Activated naive CD4-positive, alpha-beta T cell treated with anti-CD3 and anti-CD28 coated beads, Interleukin-2, amount 50 U/mL, for 16 hours (primary cell): ENCODE measurements at regions not wholly inside any gene's neighbourhood (a gene's known extent, or its start where the extent isn't known, plus 50 kb on each side); places are given as distances from the start of the nearest gene placed in this dataset.

Experiments
- DNase-seq: peaks from one replicate; pipeline ENCODE4 v3.0.0-alpha.2; 2020

DNA sequence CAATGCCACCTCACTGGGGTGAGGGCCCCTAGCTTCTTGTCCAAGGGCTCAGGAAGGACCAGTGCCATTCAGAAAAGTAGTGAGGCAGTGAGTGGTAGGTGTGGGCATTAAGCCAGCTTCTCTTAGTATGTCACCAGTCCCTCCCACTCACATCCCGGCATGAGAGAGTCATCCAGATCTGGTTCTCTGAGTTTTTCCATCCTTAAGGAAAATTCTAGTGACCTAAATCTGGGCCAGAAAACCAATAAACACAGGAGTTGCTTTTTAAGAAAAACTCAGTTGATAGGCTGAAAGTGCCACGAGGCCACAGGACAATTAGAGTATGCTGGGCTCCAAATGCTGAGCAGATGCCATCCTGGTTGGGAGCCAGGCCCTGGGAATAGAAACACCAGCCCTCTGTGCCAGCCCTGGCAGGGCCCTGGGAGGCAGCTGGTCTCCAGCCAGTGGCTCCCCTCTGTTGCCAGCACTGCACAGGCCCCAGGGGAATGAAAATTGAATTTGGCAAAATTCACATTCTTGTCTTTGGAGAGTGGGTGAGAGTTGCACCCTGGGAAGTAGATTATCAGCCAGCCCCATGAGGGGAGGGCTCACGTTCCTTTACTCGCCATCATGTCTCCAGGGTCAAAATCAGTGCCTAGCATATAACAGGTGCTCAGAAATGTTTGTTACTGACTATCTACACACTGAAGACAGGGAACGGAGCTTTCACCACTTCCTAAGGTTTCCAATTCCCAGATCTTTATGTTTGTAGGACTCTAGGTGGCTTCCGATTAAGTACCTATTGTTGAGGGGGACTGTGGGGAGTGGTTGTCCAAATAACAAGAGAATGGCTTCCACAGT lies 52.8 kb downstream of the FAM43A start:
- DNase-seq, result no peak

DNA sequence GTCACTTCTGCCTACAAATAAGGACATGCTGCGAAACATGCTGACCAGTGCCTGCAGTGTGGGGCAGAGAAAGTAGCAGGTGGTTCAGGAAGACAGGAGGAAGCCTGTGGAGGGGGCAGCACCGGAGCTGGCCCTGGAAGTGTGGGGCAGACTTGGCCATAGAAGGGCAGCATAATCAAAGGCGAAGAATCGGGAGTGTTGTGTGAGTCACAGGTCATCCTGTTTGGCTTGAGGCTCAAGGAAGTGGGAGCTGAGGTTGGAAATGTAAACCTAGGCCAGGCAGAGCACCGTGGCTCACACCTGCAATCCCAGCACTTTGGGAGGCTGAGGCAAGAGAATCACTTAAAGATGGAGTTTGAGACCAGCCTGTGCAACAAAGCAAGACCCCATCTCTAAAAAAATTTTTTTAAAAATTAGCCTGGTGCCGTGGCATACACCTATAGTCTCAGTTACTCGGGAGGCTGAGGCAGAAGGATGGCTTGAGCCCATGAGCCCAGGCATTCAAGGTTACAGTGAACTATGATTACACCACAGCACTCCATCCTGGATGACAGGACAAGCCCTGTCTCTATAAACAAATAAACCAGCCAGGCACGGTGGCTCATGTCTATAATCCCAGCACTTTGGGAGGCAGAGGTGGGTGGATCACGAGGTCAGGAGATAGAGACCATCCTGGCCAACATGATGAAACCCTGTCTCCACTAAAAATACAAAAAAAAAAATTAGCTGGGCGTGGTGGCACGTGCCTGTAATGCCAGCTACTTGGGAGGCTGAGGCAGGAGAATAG lies 54.0 kb downstream of the FAM43A start:
- DNase-seq, result no peak

DNA sequence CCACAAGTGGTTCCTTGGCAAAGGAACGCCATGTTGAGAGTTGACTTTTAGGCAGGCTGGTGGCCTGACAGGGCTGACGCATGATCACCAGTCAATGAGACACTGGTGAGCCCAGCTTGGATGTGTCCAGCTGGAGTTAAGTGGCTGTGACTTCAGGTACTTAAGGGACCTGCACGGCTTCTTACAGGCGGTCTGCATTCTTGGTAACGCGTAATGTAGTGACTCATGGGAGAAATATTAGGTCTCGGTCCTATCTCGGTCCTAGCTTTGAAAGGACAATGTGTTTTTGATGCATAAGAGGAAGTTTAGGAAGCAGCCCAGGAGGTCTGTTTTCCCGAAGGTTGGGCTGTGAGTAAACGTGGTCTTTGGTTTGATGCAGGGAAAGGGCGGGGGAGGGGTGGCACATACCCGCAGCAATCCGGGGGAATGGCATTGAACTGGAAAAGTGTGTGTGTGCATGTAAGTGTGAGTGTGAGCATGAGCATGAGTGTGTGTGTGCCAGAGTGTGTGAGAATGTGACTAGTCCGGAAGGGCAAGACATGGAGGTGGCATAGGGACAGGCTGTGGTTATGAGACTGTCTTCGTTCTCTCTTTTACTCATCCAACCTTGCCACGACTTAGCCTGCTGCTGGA lies 55.3 kb downstream of the FAM43A start:
- no peak for DNase-seq

GRCh38 chr3:194741916-194742315 lies 56.2 kb downstream of the FAM43A start:
- no peak for DNase-seq

GRCh38 chr3:194744826-194745225 lies 59.1 kb downstream of the FAM43A start:
- no peak for DNase-seq

- DNase-seq, result no peak
Observed at GRCh38 chr3:194745422-194746184, 59.9 kb downstream of the FAM43A start.

DNA sequence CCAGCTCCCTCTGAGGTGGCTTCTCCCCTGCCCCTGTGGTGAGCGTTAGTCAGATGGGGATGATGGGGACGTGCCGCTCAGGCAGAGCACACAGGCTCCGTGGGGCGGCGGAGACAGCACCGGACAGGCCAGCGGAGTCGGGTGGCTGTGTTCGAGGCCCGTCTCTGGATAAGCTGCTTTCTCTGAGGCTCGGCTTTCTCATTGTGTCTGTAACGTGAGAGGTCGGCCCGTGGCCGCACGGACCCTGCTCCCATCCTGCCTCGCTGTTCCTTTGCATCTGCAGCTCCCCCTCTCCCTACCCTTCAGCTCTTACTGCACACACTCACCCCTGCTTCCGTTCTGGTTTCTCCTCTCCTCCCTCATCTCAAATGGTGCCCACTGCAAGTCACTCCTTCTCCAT lies 62.5 kb downstream of the FAM43A start:
- no peak for DNase-seq

DNA sequence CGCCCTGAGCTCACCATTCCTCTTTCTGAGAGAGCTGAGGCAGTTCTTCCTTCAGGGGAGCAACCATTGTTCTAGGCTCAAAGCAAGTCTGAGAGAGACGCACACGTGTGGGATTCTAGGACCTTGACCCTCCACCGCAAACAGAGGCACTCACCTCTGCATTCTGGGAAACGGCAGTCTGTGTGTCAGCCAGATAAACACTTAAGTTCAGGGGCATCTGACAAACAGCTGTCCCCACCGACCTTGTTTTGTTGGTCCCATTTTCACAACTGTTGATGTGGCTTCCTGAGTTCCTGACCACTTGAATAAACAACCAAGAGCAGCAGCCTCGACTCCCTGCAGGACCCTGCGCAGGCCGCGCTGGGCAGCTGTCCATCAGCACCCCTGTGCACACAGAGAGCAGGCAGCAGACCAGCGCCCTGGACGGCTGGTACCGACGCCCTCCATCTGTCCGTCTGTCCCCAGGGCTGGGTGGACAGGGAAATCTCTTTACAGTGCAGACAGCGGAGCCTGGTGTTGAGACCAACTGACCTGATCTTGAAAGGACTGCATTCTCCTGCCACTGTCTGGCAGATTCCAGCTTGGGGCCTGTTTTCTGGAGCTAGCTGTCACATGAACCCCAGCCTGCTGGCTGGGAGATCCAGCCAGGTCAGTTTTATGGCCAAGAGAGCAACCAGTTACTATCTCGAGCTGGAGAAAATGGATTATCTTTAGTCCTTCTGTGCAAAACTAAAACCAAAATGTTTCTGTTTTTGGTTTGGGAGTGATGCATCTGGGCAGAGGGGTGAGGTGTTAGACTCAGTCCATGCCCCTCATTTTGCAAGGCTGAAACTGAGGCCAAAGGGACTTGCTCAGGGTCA lies 64.2 kb downstream of the FAM43A start:
- DNase-seq, result no peak

GRCh38 chr3:194750491-194750828 lies 64.8 kb downstream of the FAM43A start:
- no peak for DNase-seq

GRCh38 chr3:194755671-194756459 lies 70.2 kb downstream of the FAM43A start:
- no peak for DNase-seq

DNA sequence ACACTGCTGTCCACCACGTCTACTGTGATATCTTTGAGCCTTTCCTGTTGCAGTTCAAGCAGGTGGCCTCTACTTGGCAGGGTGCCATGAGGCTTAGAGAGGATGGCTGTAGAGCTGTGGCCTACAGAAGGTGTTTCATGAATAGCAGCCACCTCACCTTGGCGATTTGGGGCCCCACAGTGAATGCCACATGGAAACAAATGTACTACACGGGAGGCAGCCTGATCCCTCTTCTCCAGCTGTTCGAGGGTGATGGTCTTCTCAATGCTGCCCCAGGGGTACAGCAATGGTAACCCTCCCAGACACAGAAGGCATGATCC lies 70.7 kb downstream of the FAM43A start:
- DNase-seq, result no peak

- no peak for DNase-seq
Observed at GRCh38 chr3:194756791-194757325, 71.2 kb downstream of the FAM43A start.

- no peak for DNase-seq
Observed at GRCh38 chr3:194757647-194758061, 72.0 kb downstream of the FAM43A start.

- DNase-seq, result no peak
Observed at GRCh38 chr3:194758716-194759115, 73.0 kb downstream of the FAM43A start.

DNA sequence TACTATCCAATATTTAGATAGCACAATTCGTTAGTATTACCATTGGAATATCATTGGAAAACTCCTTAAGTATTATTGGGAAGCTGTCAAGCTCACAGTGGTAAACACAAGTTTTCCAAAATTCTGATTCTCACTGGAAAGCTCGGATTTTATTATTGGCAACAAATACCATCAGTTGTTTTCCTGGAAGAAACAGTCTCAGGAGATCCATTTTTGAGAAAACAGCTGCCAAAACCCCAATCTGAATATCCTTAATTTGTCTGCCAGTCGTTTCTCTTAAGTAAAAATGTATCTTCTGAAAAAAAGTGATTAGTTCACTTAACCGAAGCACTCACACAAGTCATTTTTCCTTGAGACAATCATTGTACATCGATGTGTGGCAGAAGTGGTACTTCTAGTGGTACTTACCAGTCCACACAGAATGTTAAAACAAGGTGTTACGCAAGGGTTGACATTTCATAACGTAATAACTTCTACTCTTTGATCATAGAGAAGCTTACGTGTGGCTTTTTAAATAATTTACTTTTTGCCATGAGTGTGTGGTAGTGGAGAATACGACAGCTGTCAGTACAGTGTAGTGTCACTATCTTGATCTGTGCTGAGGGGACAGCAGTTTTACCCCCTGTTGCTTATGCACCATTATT lies 74.9 kb downstream of the FAM43A start:
- no peak for DNase-seq

GRCh38 chr3:194761384-194761783 lies 75.7 kb downstream of the FAM43A start:
- DNase-seq, result no peak

GRCh38 chr3:194766845-194767244 lies 81.2 kb downstream of the FAM43A start:
- DNase-seq, result no peak

DNA sequence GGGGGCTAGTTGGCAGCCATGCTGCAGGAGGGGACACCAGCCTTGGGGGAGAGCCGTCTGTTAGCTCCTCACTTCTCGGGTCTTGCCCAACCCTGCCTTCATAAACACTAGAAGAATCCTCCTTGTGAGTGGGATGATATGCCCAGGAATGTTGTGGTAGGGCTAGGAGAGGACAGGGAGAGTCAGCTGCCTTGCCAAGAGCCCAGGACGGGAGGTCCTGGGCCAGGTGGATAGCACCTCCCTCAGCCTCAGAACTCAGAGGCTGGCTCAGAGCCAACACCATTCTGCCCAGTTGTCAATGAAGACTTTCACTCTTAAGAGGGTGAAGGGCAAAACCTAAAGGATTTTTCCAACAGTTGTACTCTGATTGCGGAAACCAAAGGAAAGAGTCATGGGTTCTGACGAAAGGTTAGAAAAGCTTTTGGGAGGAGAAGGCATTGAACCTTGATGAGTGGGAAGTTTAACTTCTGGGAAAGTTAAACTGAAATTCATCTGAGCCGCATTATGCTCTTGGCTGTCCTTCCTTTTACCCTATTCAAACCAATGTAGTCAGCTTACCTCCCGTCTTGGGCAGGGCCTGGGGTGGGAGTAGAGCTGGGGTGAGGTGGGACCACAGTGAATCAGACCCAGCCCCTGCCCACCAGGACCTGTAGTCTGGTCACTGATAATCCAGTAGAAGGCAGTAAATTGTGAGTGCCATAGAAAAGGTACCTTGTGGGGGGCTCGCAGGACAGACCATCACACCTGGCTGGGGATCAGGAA lies 81.9 kb downstream of the FAM43A start:
- DNase-seq, result no peak

DNA sequence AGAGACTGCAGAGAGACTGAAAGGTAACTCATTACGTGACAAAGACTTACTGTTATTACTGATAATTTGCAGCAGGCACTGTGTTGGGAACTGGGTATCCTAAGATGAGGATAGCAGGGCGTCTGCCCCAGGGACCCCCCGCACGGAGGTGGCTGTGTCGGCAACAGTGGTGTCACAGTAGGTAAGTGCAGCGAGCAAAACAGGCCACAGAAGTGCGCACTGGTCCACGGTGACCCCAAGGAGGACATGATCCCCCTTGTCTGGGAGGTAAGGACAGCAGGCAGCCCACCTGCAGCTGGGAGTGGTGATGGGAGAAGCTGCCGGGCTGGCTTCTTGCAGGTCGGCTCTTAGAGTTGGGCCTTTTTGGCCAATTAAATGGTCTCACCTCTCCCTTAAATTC lies 82.9 kb downstream of the FAM43A start:
- DNase-seq, result no peak
